ENCODE measurements at regions not wholly inside any gene's neighbourhood (a gene's known extent, or its start where the extent isn't known, plus 50 kb on each side); places are given as distances from the start of the nearest gene placed in this dataset.

GRCh38 chr3:22901684-22902083, 301.4 kb upstream of the UBE2E2 start:
- TF ChIP-seq, protein P1, sequence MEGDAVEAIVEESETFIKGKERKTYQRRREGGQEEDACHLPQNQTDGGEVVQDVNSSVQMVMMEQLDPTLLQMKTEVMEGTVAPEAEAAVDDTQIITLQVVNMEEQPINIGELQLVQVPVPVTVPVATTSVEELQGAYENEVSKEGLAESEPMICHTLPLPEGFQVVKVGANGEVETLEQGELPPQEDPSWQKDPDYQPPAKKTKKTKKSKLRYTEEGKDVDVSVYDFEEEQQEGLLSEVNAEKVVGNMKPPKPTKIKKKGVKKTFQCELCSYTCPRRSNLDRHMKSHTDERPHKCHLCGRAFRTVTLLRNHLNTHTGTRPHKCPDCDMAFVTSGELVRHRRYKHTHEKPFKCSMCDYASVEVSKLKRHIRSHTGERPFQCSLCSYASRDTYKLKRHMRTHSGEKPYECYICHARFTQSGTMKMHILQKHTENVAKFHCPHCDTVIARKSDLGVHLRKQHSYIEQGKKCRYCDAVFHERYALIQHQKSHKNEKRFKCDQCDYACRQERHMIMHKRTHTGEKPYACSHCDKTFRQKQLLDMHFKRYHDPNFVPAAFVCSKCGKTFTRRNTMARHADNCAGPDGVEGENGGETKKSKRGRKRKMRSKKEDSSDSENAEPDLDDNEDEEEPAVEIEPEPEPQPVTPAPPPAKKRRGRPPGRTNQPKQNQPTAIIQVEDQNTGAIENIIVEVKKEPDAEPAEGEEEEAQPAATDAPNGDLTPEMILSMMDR (conservative IDR thresholded peaks at IDR 0.05; ENCODE audit: low read depth, low read length), result no peak
- TF ChIP-seq EZH2 (IDR thresholded peaks at IDR 0.05; ENCODE audit: borderline replicate concordance, low read depth, low read length, poor library complexity, severe bottlenecking), result no peak
